ENCODE measurements at regions not wholly inside any gene's neighbourhood (a gene's known extent, or its start where the extent isn't known, plus 50 kb on each side); places are given as distances from the start of the nearest gene placed in this dataset.
"Not testable (repeated sequence)": the region's sequence is repeated elsewhere in the genome, so short reads cannot be mapped to it uniquely, and the experiment has no call there.

DNA sequence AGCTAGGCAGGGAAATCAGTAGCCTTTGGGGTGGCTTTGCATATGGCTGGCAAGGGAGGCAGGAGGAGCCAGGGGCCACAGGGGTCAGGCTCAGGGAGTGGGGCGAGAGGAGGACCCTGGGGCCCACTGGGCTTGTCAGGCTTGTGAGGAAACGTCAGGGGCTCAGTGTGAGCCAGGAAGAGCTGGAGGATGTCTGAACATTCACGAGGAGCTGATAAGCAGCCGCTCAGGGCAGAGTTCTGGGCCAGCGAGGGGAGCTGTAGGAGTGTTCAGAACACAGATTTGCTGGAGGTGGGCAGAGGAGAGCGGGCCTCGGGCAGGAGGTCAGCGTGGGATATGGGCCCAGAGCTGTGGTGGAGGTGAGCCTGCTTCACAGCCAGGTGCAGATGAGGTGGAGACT lies 72.7 kb upstream of the MTLN start:
- DNase-seq, H3K36me3 Mint-ChIP-seq, H3K4me3 Mint-ChIP-seq, H3K9me3 Mint-ChIP-seq, H3K4me1 Mint-ChIP-seq, H3K27me3 Mint-ChIP-seq, H3K27ac Mint-ChIP-seq: not testable (repeated sequence)
- peak in 1 of 2 donors; percentile 19 for ATAC-seq (replicated peaks)

DNA sequence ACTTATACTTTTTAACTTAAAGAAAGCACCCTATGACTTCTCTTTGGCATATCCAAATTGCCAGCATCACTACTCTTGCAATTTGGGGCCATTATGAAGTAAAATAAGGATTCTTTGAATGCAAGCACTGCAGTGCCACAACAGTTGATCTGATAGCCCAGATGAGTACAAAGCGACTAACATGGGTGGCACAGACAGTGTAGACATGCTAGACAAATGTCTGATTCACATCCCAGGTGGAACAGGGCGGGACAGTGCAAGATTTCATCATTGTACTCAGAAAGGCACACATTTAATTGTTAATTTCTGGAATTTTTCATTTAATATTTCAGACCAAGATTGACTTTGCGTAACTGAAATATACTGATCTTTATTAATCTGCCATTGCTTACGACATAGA lies 68.5 kb upstream of the MTLN start:
- not testable (repeated sequence) for H3K27me3 Mint-ChIP-seq; DNase-seq; H3K4me3 Mint-ChIP-seq; H3K36me3 Mint-ChIP-seq; ATAC-seq (replicated peaks); H3K27ac Mint-ChIP-seq; H3K9me3 Mint-ChIP-seq; H3K4me1 Mint-ChIP-seq

DNA sequence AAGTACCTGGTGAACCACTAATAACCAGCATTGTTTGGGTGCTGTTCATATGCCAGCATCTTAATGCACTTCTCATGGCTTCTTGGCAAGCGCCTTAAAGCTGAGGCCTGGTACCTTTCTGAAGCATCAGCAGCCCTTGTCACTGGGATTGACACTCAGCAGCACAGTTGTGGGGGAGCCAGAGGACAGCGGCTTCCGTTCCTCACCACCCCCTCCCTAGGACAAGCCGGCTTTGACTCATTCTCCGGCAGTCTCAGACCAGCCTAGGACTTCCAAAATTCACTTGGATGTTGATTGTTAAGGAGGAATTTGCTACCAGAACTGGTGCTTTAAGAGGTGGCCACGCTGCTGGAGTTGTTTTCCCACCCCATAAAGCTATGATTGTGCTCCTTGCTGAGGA lies 64.7 kb upstream of the MTLN start:
- H3K27me3 Mint-ChIP-seq; H3K4me1 Mint-ChIP-seq; H3K9me3 Mint-ChIP-seq; H3K36me3 Mint-ChIP-seq; DNase-seq; H3K27ac Mint-ChIP-seq; H3K4me3 Mint-ChIP-seq; ATAC-seq (replicated peaks): not testable (repeated sequence)

DNA sequence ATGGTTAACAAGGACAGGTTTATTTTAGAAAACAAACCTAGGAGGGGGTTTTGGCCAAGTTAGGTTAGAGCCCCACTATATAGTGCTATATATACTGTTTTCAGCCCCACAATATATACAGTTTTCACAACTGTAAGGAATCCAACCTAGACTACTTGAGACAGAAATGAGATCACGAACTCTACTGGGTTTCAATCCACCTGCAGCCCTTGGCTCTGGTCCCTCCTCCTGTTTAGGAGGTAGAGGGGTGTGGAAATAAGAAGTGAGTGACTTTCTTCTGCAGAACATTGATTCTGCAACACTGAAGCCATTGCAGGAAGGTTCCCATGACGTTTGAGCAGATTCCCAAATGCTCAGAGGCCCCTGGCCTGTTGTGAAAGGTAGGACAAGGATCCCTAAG lies 63.7 kb upstream of the MTLN start:
- not testable (repeated sequence) for H3K9me3 Mint-ChIP-seq; ATAC-seq (replicated peaks); H3K4me3 Mint-ChIP-seq; H3K36me3 Mint-ChIP-seq; DNase-seq; H3K4me1 Mint-ChIP-seq; H3K27me3 Mint-ChIP-seq; H3K27ac Mint-ChIP-seq

DNA sequence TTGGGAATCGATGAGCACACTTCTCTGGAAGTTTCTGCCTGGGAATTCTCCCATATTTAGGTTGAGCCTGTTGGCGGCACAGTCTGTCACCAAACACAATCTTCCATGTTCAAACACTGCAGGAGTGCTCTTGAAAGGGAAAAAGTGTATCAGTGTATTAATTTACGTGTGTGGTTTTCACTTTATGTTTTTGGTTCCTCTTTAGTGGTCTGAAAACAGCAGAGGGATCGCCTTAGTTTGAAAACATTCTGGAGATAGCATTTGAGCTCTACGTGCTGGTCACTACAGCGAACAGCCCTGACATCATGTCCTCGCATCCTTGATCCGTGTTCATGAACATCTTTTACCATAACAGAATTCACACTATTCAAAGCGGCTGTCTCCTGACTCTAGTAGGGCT lies 57.3 kb upstream of the MTLN start:
- not testable (repeated sequence) for H3K4me1 Mint-ChIP-seq, H3K36me3 Mint-ChIP-seq, H3K4me3 Mint-ChIP-seq, H3K9me3 Mint-ChIP-seq, H3K27ac Mint-ChIP-seq, DNase-seq, H3K27me3 Mint-ChIP-seq
- ATAC-seq (replicated peaks), result peak; percentile 72 to 75

DNA sequence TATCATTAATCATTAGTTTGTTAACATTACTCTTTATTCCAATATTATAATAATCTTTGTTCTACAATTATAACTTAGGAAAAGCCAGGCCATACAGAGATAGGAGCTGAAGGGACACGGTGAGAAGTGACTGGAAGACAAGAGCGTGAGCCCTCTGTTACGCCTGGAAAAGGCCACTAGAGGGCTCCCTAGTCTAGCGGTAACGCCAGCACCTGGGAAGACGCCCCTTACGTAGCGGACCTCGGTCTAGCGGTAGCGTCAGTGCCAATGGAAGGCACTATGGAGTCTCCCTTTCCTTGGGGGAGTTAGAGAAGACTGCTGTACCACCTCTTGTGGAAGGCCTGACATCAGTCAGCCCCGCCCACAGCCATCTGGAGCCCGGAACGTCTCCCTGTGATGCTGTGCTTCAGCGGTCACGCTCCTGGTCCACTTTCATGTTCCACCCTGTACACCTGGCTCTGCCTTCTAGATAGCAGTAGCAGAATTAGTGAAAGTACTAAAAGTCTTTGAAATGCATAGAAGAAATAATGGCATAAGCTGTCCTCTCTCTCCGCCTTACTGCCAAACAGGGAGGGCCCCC lies 55.6 kb upstream of the MTLN start:
- not testable (repeated sequence) for H3K27me3 Mint-ChIP-seq, H3K27ac Mint-ChIP-seq, H3K9me3 Mint-ChIP-seq, H3K4me1 Mint-ChIP-seq, H3K36me3 Mint-ChIP-seq, DNase-seq
- ATAC-seq (replicated peaks), result peak; percentile 85 to 87
- H3K4me3 Mint-ChIP-seq, result peak overlapping the region in 1 of 2 donors; percentile 58

DNA sequence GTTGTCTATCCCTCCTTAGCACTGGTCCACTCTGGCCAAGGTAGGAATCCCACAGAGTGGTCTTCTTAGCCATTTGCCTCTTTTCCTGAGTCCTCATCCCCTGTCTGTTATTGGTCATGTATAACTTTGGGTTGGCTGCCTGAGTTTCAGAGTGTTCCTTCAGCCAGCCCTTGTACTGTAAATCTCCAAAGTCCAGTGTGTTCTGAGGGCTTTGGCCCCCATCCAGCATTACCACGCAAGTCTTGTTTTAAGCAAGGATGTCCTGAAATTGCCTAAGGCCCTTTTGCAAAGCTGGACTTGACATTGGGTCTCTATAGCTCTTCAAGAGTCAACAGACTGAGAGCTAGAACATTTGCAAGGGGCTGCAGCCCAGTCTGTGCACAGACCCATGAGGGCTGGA lies 52.5 kb upstream of the MTLN start:
- H3K9me3 Mint-ChIP-seq; ATAC-seq (replicated peaks); H3K27ac Mint-ChIP-seq; DNase-seq; H3K36me3 Mint-ChIP-seq; H3K27me3 Mint-ChIP-seq; H3K4me3 Mint-ChIP-seq; H3K4me1 Mint-ChIP-seq: not testable (repeated sequence)

DNA sequence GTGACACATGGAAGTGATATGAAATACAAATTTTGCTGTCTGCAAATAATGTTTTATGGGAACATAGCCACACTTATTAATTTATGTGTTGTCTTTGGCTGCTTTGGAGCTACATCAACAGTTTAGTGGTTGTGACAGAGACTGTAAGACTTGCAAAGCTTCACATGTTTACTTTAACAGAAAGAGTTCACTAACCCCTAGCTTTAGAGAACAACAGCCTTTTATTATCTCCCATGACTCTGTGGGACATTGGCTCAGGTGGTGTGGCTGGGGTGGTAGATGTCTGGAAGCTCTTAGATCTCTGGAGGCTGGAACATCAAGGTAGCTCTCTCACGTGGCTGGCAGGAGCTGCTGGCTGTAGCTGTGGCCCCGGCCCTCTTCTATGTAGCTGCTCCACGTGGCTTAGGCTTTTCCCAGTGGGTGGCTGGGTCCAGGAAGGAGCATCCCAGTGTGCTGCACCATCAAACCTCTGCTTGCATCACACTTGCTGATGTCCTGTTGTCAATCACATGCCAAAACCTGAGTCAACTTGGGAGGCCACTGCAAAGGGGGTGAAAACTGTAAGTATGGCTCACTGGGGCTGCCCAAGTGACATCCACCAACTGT lies 51.8 kb upstream of the MTLN start:
- not testable (repeated sequence) for DNase-seq; H3K27me3 Mint-ChIP-seq; H3K36me3 Mint-ChIP-seq; ATAC-seq (replicated peaks); H3K4me1 Mint-ChIP-seq; H3K27ac Mint-ChIP-seq; H3K9me3 Mint-ChIP-seq; H3K4me3 Mint-ChIP-seq

DNA sequence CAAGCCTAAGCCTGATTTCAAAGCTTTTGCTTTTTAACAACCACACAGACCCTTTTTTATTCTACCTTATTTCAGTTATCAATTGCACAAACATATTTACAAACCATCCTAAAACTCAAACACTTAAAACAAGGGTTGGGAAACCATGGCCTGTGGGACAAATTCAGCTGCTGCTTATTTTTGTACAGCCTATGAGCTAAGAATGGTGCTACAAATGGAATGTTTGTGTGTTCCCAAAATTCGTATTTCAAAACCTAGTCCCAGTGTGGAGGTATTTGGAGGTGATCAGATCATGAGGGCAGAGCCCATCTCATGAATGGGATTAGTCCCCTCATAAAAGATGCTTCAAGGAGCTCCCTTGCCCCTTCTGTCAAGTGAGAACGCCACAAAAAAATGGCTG lies 51.1 kb upstream of the MTLN start:
- not testable (repeated sequence) for H3K4me3 Mint-ChIP-seq; H3K27me3 Mint-ChIP-seq; H3K27ac Mint-ChIP-seq; H3K4me1 Mint-ChIP-seq; DNase-seq; H3K9me3 Mint-ChIP-seq; H3K36me3 Mint-ChIP-seq; ATAC-seq (replicated peaks)
